ENCODE measurements at regions not wholly inside any gene's neighbourhood (a gene's known extent, or its start where the extent isn't known, plus 50 kb on each side); places are given as distances from the start of the nearest gene placed in this dataset.

DNA sequence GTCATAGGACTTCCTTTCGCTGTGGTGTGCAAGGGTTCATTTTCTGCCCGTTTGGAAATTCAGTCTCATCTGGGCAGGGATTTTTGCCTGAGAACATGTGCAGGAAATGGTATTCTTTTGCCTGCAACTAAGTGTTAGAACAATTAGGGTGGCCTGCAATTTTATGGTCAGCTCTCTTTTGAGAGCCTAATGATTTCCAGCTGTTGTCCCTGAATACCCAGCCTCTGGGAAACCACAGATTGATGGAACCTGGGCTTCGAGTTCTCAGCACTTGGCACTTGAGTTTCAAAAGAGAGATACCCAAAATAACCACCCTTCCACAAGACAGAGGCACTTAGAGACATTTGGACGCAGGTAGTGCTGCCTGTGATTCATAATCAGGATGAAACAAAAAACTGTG, 217.2 kb upstream of the FOXA2 start:
- TF ChIP-seq, protein P1, sequence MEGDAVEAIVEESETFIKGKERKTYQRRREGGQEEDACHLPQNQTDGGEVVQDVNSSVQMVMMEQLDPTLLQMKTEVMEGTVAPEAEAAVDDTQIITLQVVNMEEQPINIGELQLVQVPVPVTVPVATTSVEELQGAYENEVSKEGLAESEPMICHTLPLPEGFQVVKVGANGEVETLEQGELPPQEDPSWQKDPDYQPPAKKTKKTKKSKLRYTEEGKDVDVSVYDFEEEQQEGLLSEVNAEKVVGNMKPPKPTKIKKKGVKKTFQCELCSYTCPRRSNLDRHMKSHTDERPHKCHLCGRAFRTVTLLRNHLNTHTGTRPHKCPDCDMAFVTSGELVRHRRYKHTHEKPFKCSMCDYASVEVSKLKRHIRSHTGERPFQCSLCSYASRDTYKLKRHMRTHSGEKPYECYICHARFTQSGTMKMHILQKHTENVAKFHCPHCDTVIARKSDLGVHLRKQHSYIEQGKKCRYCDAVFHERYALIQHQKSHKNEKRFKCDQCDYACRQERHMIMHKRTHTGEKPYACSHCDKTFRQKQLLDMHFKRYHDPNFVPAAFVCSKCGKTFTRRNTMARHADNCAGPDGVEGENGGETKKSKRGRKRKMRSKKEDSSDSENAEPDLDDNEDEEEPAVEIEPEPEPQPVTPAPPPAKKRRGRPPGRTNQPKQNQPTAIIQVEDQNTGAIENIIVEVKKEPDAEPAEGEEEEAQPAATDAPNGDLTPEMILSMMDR (IDR thresholded peaks at IDR 0.05; ENCODE audit: low read depth, low read length, missing input control): no peak
- TF ChIP-seq ATF3 (IDR thresholded peaks at IDR 0.05): no peak
- TF ChIP-seq RAD21 (IDR thresholded peaks at IDR 0.05): no peak
- TF ChIP-seq TAF1 (conservative IDR thresholded peaks at IDR 0.05): no peak
- no peak for TF ChIP-seq NR2F2 (IDR thresholded peaks at IDR 0.05)
- TF ChIP-seq FOXA1 (IDR thresholded peaks at IDR 0.05): no peak
- TF ChIP-seq, protein P2, sequence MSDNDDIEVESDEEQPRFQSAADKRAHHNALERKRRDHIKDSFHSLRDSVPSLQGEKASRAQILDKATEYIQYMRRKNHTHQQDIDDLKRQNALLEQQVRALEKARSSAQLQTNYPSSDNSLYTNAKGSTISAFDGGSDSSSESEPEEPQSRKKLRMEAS (IDR thresholded peaks at IDR 0.05): no peak
- no peak for TF ChIP-seq GABPA (IDR thresholded peaks at IDR 0.05 in 1 of 2, conservative IDR thresholded peaks at IDR 0.05 in 1 of 2)
- TF ChIP-seq REST (IDR thresholded peaks at IDR 0.05): no peak
- TF ChIP-seq YY1 (IDR thresholded peaks at IDR 0.05): no peak
- TF ChIP-seq EGR1 (IDR thresholded peaks at IDR 0.05; ENCODE audit: low read depth in 2 of 2): no peak
- TF ChIP-seq SP1 (IDR thresholded peaks at IDR 0.05): no peak
- TF ChIP-seq, protein P3, sequence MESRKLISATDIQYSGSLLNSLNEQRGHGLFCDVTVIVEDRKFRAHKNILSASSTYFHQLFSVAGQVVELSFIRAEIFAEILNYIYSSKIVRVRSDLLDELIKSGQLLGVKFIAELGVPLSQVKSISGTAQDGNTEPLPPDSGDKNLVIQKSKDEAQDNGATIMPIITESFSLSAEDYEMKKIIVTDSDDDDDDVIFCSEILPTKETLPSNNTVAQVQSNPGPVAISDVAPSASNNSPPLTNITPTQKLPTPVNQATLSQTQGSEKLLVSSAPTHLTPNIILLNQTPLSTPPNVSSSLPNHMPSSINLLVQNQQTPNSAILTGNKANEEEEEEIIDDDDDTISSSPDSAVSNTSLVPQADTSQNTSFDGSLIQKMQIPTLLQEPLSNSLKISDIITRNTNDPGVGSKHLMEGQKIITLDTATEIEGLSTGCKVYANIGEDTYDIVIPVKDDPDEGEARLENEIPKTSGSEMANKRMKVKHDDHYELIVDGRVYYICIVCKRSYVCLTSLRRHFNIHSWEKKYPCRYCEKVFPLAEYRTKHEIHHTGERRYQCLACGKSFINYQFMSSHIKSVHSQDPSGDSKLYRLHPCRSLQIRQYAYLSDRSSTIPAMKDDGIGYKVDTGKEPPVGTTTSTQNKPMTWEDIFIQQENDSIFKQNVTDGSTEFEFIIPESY (IDR thresholded peaks at IDR 0.05): no peak
